D341Med (cell line): ENCODE measurements at regions not wholly inside any gene's neighbourhood (a gene's known extent, or its start where the extent isn't known, plus 50 kb on each side); places are given as distances from the start of the nearest gene placed in this dataset.

Source experiments
- DNase-seq: peaks from one replicate; pipeline ENCODE4 v3.0.0; 2012; ENCODE audit warnings: low spot score

GRCh38 chr3:28089527-28089897 lies 151.9 kb upstream of the CMC1 start:
- no peak for DNase-seq

- DNase-seq, result no peak
Measured at GRCh38 chr3:28099296-28099695, 142.1 kb upstream of the CMC1 start.

DNA sequence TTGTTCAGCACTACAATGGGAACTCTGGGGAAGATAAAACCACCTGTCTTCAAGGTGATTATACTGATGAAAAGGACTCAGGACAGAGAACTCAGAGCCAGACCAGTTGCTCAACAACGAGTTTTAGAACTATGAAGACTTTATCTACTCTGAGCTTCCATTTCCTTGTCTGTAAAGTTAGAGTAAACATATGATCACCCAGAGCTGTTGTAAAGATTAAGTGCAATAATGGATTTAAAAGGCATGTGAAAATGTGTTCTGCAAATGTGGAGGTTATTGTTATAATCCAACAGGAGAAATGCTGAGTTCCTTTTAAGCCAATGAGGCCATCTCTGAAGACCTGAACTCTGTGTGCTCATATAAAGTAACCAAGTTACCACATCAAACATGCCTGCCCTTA lies 139.7 kb upstream of the CMC1 start:
- no peak for DNase-seq

- no peak for DNase-seq
Measured at GRCh38 chr3:28103861-28104260, 137.6 kb upstream of the CMC1 start.

- DNase-seq, result no peak
Measured at GRCh38 chr3:28104896-28105534, 136.4 kb upstream of the CMC1 start.

GRCh38 chr3:28109829-28110228 lies 131.6 kb upstream of the CMC1 start:
- no peak for DNase-seq

GRCh38 chr3:28110869-28111268 lies 130.6 kb upstream of the CMC1 start:
- DNase-seq, result no peak

- DNase-seq, result no peak
Measured at GRCh38 chr3:28114893-28115292, 126.5 kb upstream of the CMC1 start.

- DNase-seq, result no peak
Measured at GRCh38 chr3:28115316-28115715, 126.1 kb upstream of the CMC1 start.

- DNase-seq, result no peak
Measured at GRCh38 chr3:28117598-28117997, 123.8 kb upstream of the CMC1 start.

GRCh38 chr3:28118087-28118486 lies 123.3 kb upstream of the CMC1 start:
- no peak for DNase-seq

- no peak for DNase-seq
Measured at GRCh38 chr3:28122227-28122626, 119.2 kb upstream of the CMC1 start.

DNA sequence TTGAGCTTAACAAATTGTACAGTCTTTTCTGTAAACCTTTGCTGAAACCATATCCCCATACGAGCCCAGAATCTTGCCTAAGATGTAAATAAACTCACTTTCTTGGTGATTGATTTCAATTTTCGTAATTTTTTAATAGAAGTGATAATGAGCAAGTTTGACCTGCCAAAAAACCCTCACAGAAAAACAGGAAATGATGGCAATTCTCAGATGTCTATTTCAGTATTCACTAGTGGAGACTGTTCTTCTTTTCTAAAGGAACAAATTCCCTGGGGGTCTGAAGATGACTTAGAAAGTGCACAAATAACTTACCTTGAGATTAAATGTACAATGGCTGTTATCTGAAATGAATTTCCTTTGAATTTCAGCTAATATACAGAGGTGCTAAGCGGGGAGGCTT lies 116.5 kb upstream of the CMC1 start:
- no peak for DNase-seq

DNA sequence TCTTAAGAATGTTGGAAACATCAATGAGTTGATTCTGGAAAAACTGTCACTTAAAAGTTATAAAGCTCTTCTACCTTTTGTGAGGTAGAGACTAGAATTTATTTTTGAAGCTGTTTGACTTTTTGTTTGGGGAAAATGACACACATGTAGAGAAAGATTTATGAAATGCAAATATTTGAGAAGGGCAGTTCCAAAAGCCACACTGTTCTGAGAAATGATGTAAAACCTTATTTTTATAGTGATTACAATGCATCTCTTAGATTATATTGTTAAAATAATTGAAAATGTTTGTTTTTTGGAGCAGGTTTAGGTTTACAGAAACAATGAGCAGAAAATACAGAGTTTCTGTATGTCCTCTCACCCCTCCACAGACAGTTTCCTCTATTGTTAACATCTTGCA lies 116.1 kb upstream of the CMC1 start:
- DNase-seq, result no peak

- no peak for DNase-seq
Measured at GRCh38 chr3:28130836-28131235, 110.6 kb upstream of the CMC1 start.

GRCh38 chr3:28132941-28133340 lies 108.5 kb upstream of the CMC1 start:
- DNase-seq, result no peak

- no peak for DNase-seq
Measured at GRCh38 chr3:28134198-28134597, 107.2 kb upstream of the CMC1 start.

DNA sequence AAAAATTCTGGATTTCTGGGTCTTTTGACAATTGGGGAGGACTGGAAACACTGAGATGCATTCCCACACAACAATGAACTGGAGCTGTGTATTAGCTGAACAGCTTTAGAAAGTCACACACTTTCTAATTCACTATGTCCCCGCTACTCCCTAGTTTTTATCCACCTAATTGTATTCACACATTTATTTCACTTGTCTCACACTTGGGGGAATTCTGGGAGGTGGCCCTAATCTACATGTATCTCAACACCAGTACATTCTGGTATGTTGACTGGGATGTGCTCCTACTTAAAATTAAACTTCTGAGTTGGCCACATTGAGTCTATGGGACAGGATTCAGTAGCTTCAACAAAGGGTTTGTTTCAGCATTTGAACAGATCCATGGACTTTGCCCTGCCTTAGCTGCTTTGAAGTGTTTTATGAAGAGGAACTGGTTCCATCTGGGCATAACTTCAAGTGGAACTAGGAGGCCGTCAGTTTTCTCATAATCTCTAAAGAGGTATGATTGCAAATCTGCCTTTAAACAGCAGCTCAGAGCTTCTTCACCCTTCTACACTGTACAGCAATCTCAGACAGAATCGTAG lies 106.5 kb upstream of the CMC1 start:
- DNase-seq, result no peak

GRCh38 chr3:28136607-28137216 lies 104.7 kb upstream of the CMC1 start:
- DNase-seq, result no peak

- DNase-seq, result no peak
Measured at GRCh38 chr3:28138043-28138610, 103.3 kb upstream of the CMC1 start.

DNA sequence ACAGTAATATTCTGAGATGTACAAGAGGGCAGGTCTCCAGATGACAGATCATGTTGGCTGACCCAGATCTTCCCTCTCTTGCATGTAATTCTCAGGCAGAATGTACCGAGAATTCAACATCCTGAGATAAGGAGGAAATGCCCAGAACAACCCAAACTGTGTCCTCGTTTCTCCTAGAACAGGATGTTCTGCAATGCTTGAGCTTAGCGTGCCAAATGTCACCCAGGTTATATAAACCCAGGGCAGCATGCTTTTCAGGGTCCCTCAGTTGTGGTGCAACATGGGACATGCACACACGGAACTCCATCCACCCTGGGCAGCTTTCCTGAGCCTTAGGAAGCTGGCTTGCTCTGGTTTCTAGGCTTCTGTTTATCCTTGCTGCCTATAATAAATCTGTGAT lies 102.1 kb upstream of the CMC1 start:
- no peak for DNase-seq

- no peak for DNase-seq
Measured at GRCh38 chr3:28139967-28140634, 101.3 kb upstream of the CMC1 start.

DNA sequence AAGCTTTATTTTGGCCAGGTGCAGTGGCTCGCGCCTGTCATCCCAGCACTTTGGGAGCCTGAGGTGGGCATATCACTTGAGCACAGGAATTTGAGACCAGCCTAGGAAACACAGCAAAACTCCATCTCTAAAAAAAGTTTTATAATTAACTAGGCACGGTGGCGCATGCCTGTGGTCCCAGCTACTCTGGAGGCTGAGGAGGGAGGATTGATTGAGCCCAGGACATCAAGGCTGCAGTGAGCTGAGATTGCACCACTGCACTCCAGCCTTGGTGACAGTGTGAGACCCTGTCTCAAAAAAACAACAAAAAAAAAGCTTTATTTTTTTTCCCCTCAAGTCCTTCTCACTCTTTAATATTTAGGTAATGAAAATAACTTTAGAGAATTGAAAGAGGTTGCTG lies 100.8 kb upstream of the CMC1 start:
- DNase-seq, result no peak
